ENCODE measurements at regions not wholly inside any gene's neighbourhood (a gene's known extent, or its start where the extent isn't known, plus 50 kb on each side); places are given as distances from the start of the nearest gene placed in this dataset.

DNA sequence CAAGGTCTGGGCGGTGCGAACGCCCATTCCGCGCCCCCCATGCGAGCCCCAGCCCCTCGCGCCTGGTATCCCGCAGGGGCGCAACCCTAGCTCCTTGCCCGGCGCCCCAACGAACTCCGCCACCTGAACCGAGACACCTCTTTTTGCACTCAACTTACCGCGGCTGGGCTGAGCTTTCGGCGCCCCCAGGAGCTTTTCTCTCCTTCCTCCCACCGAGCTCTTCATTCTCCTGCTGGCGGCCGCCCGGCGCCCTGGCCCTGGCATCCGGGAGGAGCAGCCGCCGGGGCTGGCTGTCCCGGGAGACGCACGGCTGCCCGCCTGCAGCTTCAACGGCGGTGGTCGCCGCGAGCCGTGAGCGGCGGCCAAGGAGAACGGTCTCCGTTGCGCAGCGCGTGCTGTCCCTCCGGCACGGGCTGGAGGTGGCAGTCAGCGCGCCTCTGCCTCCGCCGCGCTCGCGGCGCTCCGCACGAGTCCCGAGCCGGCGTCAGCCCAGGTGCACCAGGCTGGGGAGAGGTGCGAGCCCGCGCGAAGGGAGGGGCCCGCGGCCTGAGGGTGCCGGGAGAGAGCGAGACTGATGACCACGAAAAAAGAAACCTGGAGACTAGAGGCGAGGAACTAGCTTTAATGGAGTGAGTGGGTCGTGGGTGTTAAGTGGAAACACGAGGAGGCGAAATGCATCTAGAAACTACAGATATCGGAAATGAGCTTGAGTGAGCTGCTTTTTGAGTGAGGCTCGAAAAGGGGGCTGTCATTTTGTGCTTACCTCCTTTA is 621.5 kb upstream of the ZNF385D start (continued):
- 0 out of 2 replicates have a peak, but pooled peaks have one; percentile 50 for TF ChIP-seq E2F5 (CRISPR knock-in tag; IDR thresholded peaks at IDR 0.05)
- TF ChIP-seq CBFB (CRISPR knock-in tag; IDR thresholded peaks at IDR 0.05; ENCODE audit: low read depth) = no peak
- TF ChIP-seq NFYB (CRISPR knock-in tag; conservative IDR thresholded peaks at IDR 0.05; ENCODE audit: low read depth) = no peak
- TF ChIP-seq, protein P1, sequence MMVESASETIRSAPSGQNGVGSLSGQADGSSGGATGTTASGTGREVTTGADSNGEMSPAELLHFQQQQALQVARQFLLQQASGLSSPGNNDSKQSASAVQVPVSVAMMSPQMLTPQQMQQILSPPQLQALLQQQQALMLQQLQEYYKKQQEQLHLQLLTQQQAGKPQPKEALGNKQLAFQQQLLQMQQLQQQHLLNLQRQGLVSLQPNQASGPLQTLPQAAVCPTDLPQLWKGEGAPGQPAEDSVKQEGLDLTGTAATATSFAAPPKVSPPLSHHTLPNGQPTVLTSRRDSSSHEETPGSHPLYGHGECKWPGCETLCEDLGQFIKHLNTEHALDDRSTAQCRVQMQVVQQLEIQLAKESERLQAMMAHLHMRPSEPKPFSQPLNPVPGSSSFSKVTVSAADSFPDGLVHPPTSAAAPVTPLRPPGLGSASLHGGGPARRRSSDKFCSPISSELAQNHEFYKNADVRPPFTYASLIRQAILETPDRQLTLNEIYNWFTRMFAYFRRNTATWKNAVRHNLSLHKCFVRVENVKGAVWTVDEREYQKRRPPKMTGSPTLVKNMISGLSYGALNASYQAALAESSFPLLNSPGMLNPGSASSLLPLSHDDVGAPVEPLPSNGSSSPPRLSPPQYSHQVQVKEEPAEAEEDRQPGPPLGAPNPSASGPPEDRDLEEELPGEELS (CRISPR knock-in tag; IDR thresholded peaks at IDR 0.05) = peak; percentile 77; the same call in 1 of the 2 replicates
- TF ChIP-seq SMAD3 (CRISPR knock-in tag; IDR thresholded peaks at IDR 0.05; ENCODE audit: borderline replicate concordance) = peak; percentile 74; the same call in 1 of the 2 replicates
- no peak for TF ChIP-seq HMGA2 (CRISPR knock-in tag; IDR thresholded peaks at IDR 0.05)
- TF ChIP-seq IRF2 (CRISPR knock-in tag; IDR thresholded peaks at IDR 0.05; ENCODE audit: borderline replicate concordance, low read depth) = no peak
- TF ChIP-seq ZNF263 (CRISPR knock-in tag; IDR thresholded peaks at IDR 0.05; ENCODE audit: low read depth) = 0 out of 2 replicates have a peak, but pooled peaks have one; percentile 43
- peak; percentile 73; the same call in 1 of the 2 replicates for TF ChIP-seq ZNF232 (CRISPR knock-in tag; IDR thresholded peaks at IDR 0.05)
- TF ChIP-seq, protein P2, sequence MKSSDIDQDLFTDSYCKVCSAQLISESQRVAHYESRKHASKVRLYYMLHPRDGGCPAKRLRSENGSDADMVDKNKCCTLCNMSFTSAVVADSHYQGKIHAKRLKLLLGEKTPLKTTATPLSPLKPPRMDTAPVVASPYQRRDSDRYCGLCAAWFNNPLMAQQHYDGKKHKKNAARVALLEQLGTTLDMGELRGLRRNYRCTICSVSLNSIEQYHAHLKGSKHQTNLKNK (CRISPR knock-in tag; IDR thresholded peaks at IDR 0.05) = no peak
- TF ChIP-seq EMX1 (CRISPR knock-in tag; IDR thresholded peaks at IDR 0.05) = no peak
- TF ChIP-seq RORB (CRISPR knock-in tag; IDR thresholded peaks at IDR 0.05) = no peak
- TF ChIP-seq NR3C1 (CRISPR knock-in tag; conservative IDR thresholded peaks at IDR 0.05; ENCODE audit: low read depth) = no peak
- no peak for TF ChIP-seq PRRX2 (CRISPR knock-in tag; IDR thresholded peaks at IDR 0.05)
- TF ChIP-seq NFE2L1 (CRISPR knock-in tag; IDR thresholded peaks at IDR 0.05) = no peak
- TF ChIP-seq ETV6 (CRISPR knock-in tag; IDR thresholded peaks at IDR 0.05) = peak; percentile 51; the same call in 1 of the 2 replicates
- TF ChIP-seq ZNF423 (CRISPR knock-in tag; IDR thresholded peaks at IDR 0.05) = no peak
- TF ChIP-seq MXD4 (CRISPR knock-in tag; IDR thresholded peaks at IDR 0.05; ENCODE audit: borderline replicate concordance) = no peak
- TF ChIP-seq, protein P3, sequence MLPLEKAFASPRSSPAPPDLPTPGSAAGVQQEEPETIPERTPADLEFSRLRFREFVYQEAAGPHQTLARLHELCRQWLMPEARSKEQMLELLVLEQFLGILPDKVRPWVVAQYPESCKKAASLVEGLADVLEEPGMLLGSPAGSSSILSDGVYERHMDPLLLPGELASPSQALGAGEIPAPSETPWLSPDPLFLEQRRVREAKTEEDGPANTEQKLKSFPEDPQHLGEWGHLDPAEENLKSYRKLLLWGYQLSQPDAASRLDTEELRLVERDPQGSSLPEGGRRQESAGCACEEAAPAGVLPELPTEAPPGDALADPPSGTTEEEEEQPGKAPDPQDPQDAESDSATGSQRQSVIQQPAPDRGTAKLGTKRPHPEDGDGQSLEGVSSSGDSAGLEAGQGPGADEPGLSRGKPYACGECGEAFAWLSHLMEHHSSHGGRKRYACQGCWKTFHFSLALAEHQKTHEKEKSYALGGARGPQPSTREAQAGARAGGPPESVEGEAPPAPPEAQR (CRISPR knock-in tag; IDR thresholded peaks at IDR 0.05) = no peak
- TF ChIP-seq FOXK1 (CRISPR knock-in tag; IDR thresholded peaks at IDR 0.05) = peak; percentile 65; the same call in 1 of the 2 replicates
- TF ChIP-seq OVOL2 (CRISPR knock-in tag; IDR thresholded peaks at IDR 0.05; ENCODE audit: borderline replicate concordance) = no peak
- peak; percentile 51; the same call in 1 of the 2 replicates for TF ChIP-seq HMGXB4 (CRISPR knock-in tag; IDR thresholded peaks at IDR 0.05)
- TF ChIP-seq, protein P4, sequence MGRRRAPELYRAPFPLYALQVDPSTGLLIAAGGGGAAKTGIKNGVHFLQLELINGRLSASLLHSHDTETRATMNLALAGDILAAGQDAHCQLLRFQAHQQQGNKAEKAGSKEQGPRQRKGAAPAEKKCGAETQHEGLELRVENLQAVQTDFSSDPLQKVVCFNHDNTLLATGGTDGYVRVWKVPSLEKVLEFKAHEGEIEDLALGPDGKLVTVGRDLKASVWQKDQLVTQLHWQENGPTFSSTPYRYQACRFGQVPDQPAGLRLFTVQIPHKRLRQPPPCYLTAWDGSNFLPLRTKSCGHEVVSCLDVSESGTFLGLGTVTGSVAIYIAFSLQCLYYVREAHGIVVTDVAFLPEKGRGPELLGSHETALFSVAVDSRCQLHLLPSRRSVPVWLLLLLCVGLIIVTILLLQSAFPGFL (CRISPR knock-in tag; IDR thresholded peaks at IDR 0.05; ENCODE audit: borderline replicate concordance) = no peak
- TF ChIP-seq, protein P5, sequence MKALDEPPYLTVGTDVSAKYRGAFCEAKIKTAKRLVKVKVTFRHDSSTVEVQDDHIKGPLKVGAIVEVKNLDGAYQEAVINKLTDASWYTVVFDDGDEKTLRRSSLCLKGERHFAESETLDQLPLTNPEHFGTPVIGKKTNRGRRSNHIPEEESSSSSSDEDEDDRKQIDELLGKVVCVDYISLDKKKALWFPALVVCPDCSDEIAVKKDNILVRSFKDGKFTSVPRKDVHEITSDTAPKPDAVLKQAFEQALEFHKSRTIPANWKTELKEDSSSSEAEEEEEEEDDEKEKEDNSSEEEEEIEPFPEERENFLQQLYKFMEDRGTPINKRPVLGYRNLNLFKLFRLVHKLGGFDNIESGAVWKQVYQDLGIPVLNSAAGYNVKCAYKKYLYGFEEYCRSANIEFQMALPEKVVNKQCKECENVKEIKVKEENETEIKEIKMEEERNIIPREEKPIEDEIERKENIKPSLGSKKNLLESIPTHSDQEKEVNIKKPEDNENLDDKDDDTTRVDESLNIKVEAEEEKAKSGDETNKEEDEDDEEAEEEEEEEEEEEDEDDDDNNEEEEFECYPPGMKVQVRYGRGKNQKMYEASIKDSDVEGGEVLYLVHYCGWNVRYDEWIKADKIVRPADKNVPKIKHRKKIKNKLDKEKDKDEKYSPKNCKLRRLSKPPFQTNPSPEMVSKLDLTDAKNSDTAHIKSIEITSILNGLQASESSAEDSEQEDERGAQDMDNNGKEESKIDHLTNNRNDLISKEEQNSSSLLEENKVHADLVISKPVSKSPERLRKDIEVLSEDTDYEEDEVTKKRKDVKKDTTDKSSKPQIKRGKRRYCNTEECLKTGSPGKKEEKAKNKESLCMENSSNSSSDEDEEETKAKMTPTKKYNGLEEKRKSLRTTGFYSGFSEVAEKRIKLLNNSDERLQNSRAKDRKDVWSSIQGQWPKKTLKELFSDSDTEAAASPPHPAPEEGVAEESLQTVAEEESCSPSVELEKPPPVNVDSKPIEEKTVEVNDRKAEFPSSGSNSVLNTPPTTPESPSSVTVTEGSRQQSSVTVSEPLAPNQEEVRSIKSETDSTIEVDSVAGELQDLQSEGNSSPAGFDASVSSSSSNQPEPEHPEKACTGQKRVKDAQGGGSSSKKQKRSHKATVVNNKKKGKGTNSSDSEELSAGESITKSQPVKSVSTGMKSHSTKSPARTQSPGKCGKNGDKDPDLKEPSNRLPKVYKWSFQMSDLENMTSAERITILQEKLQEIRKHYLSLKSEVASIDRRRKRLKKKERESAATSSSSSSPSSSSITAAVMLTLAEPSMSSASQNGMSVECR (CRISPR knock-in tag; IDR thresholded peaks at IDR 0.05; ENCODE audit: borderline replicate concordance) = 0 out of 2 replicates have a peak, but pooled peaks have one; percentile 31
- TF ChIP-seq JUN (CRISPR knock-in tag; IDR thresholded peaks at IDR 0.05) = no peak
- 0 out of 2 replicates have a peak, but pooled peaks have one; percentile 45 for TF ChIP-seq ZNF317 (CRISPR knock-in tag; IDR thresholded peaks at IDR 0.05; ENCODE audit: borderline replicate concordance, low read depth)
- peak; percentile 89; the same call in 1 of the 2 replicates for TF ChIP-seq RELA (CRISPR knock-in tag; IDR thresholded peaks at IDR 0.05; ENCODE audit: borderline replicate concordance)
- TF ChIP-seq CREB1 (CRISPR knock-in tag; IDR thresholded peaks at IDR 0.05) = no peak

Data from WTC11 (cell line).